Activated B cell treated with CpG ODN at 0.5 μM for 24 hours (primary cell): ENCODE measurements at regions not wholly inside any gene's neighbourhood (a gene's known extent, or its start where the extent isn't known, plus 50 kb on each side); places are given as distances from the start of the nearest gene placed in this dataset.

Source experiments
- ATAC-seq: fragments of 200-7000 bp; cut with Tn5 transposase; one replicate; pipeline ENCODE4 v1.10.0; 2021; ENCODE audit warnings: low read depth, mild to moderate bottlenecking, moderate library complexity
- CTCF ChIA-PET: fragments of 350-600 bp; sonication (Branson Sonifier 250); formaldehyde crosslinking; loops from one replicate; lab custom pipeline; 2021; ENCODE audit warnings: antibody characterized with exemption; lab: Charles Lee
- POLR2A ChIA-PET: fragments of 350-600 bp; sonication (Branson Sonifier 250); formaldehyde crosslinking; loops from one replicate; lab custom pipeline; 2021; ENCODE audit warnings: antibody characterized with exemption; lab: Charles Lee
- DNase-seq: peaks from one replicate; pipeline ENCODE4 v3.0.0; 2022
- H3K27ac Mint-ChIP-seq: one replicate; pipeline ENCODE4 v1.8.0; 2020; ENCODE audit warnings: mixed read lengths
- H3K27me3 Mint-ChIP-seq: one replicate; pipeline ENCODE4 v1.8.0; 2021; ENCODE audit warnings: mixed read lengths
- H3K36me3 Mint-ChIP-seq: one replicate; pipeline ENCODE4 v1.8.0; 2021; ENCODE audit warnings: low read depth, mixed read lengths
- H3K4me1 Mint-ChIP-seq: one replicate; pipeline ENCODE4 v1.8.0; 2021; ENCODE audit warnings: mixed read lengths
- H3K4me3 Mint-ChIP-seq: one replicate; pipeline ENCODE4 v1.8.0; 2020; ENCODE audit warnings: mild to moderate bottlenecking, mixed read lengths
- H3K9me3 Mint-ChIP-seq: one replicate; pipeline ENCODE4 v1.8.0; 2020; ENCODE audit warnings: mixed read lengths
- intact Hi-C: fragments of 100-400 bp; cut with micrococcal nuclease; formaldehyde crosslinking; loops from one replicate; pipeline ENCODE4 v1.15.1; 2024
- TF ChIP-seq, protein P1 (sequence below): fragments of 200-600 bp; IDR thresholded peaks from one replicate; pipeline ENCODE4 v1.8.0; 2022; ENCODE audit warnings: antibody characterized with exemption, mild to moderate bottlenecking

DNA sequence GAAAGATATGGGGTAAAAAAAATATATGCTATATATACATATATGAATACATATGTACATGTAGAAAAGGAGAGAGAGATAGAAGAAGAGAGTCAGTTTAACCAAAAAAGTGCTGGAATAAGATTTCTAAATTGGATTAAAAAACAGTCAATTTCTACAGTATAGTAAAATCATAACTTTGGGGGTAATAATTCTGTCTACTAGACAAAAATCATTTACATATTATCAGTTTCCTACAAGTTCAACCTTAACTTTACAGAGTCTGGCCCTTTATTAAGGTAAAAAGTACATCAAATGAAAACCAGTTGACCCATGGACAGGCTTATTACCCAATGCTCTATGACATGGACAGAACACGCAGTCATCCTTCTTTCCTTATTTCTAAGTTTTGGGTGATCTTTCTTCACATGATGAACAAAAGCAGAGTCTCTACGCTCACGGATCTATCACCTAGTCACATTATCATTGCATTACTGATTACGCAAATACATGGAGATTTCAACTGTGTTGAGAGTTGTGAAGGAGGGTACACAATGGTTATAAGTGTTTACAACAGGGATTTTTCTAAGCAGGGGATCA, 63.9 kb upstream of the SMIM36 start:
- peaks cover 8% of the 10 kb centered on the region for H3K4me1 Mint-ChIP-seq
- ChIA-PET CTCF (no interaction called here), POLR2A (no interaction called here)
- TF ChIP-seq, protein P1, sequence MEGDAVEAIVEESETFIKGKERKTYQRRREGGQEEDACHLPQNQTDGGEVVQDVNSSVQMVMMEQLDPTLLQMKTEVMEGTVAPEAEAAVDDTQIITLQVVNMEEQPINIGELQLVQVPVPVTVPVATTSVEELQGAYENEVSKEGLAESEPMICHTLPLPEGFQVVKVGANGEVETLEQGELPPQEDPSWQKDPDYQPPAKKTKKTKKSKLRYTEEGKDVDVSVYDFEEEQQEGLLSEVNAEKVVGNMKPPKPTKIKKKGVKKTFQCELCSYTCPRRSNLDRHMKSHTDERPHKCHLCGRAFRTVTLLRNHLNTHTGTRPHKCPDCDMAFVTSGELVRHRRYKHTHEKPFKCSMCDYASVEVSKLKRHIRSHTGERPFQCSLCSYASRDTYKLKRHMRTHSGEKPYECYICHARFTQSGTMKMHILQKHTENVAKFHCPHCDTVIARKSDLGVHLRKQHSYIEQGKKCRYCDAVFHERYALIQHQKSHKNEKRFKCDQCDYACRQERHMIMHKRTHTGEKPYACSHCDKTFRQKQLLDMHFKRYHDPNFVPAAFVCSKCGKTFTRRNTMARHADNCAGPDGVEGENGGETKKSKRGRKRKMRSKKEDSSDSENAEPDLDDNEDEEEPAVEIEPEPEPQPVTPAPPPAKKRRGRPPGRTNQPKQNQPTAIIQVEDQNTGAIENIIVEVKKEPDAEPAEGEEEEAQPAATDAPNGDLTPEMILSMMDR, result no peak
- no peak for ATAC-seq
- H3K4me3 Mint-ChIP-seq, result no peak overlapping the region
- DNase-seq, result no peak
- H3K9me3 Mint-ChIP-seq, result no peaks in the 10 kb centered on the region
- peaks cover 4% of the 10 kb centered on the region for H3K27me3 Mint-ChIP-seq
- H3K36me3 Mint-ChIP-seq, result no peaks in the 10 kb centered on the region
- intact Hi-C loops, result loop anchor here (5.0 kb wide), 1 partner anchor 338 kb away; no protein-coding TSS in a partner anchor
- no peak overlapping the region for H3K27ac Mint-ChIP-seq

DNA sequence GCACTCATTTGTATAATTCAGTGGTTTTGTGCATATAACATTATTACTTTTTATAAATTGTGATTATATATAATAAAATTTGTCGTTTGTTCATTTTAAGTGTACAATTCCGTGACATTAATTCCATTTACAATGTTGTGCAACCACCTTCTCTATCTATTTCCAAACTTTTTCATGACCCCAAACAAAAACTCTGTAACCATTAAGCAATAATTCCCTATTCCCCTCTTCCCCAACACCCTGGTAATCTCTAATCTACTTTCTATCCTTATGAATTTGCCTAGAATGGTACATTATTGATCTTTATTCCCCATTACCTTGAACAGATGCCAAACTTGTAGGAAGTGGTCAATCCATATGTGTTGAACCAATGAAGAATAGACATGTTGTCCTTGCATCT, 61.3 kb upstream of the SMIM36 start:
- Mint-ChIP-seq H3K27me3 (peaks cover 4% of the 10 kb centered on the region), H3K36me3 (no peaks in the 10 kb centered on the region), H3K4me1 (no peaks in the 10 kb centered on the region), H3K27ac (no peak overlapping the region), H3K9me3 (no peaks in the 10 kb centered on the region), H3K4me3 (no peak overlapping the region)
- no peak for DNase-seq
- ChIA-PET CTCF (interaction anchor here (0.5 to 1.7 kb wide), 3 partner anchors 15 to 580 kb away, joined by 3 to 4 read pairs (median 4); no protein-coding TSS in a partner anchor), POLR2A (no interaction called here)
- TF ChIP-seq, protein P1, result no peak
- intact Hi-C loops, result no loop called here
- no peak for ATAC-seq

DNA sequence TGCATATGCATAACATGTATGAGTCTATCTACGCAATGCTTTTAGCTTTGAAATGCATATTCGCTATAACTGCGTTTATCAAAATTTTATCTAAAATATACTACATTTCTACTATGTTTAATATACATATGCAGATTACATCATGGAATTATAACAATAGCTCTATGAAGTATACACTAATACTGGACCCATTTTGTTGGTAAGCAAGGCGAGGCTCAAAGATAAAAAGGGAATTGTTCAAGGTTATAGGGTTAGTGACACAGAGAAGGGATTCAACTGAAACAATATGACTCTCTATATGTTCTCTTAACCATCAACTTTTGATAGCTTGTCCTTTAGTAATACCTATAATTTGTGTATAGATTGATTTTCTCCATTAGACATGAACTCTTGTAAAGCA, 60.9 kb upstream of the SMIM36 start:
- Mint-ChIP-seq H3K27ac (no peak overlapping the region), H3K4me3 (no peak overlapping the region), H3K27me3 (peaks cover 4% of the 10 kb centered on the region), H3K36me3 (no peaks in the 10 kb centered on the region), H3K4me1 (no peaks in the 10 kb centered on the region), H3K9me3 (no peaks in the 10 kb centered on the region)
- DNase-seq, result no peak
- ATAC-seq, result no peak
- ChIA-PET CTCF (interaction anchor here (0.5 to 1.7 kb wide), 3 partner anchors 15 to 580 kb away, joined by 3 to 4 read pairs (median 4); no protein-coding TSS in a partner anchor), POLR2A (no interaction called here)
- intact Hi-C loops, result no loop called here
- TF ChIP-seq, protein P1, result no peak

DNA sequence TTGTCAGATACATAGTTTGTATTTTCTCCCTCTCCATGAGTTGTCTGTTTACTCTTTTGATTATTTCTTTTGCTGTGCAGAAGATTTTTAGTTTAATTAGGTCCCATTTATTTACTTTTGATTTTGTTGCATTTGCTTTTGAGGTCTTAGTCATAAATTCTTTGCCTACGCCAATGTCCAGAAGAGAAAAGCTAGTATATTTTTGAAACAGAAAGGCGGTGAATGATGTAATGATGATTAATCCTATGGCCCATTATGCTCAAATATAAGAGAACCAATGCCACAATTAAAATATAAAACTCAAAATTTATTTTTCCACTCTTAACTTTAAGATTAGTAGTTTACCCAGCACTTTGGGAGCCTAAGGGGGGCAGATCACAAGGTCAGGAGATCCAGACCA, 59.8 kb upstream of the SMIM36 start:
- no peaks in the 10 kb centered on the region for H3K4me1 Mint-ChIP-seq

DNA sequence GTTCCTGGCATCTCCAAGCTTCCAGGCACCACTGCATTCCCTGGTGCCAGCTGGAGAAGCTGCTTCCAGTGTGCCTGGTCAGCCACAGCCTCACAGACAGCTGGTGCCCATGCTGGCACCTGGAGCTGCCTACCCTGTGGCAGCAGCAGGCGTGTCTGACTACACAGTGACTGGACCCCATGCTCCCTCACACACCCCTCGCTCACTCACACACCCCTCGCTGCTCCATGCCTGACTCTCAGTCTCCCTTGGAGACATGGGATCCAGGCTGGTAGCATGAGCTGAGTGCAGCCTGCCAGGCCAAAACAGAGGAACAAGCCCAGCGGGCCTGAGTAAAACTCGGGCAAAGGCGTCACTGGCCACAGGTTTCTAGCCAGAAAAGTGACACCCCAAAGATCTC, 59.1 kb upstream of the SMIM36 start:
- DNase-seq (no peak), ATAC-seq (no peak)
- CTCF ChIA-PET, result interaction anchor here (0.9 kb wide), 1 partner anchor 31 kb away, joined by 3 read pairs; no protein-coding TSS in a partner anchor
- no peaks in the 10 kb centered on the region for H3K9me3 Mint-ChIP-seq
- H3K27me3 Mint-ChIP-seq, result peaks cover 4% of the 10 kb centered on the region
- H3K36me3 Mint-ChIP-seq, result no peaks in the 10 kb centered on the region
- intact Hi-C loops, result no loop called here
- H3K4me3 Mint-ChIP-seq, result no peak overlapping the region
- POLR2A ChIA-PET, result no interaction called here
- TF ChIP-seq, protein P1, result no peak
- H3K4me1 Mint-ChIP-seq, result no peaks in the 10 kb centered on the region
- no peak overlapping the region for H3K27ac Mint-ChIP-seq

More for the DNA sequence above, 59.8 kb upstream of the SMIM36 start:
- H3K36me3 Mint-ChIP-seq, result no peaks in the 10 kb centered on the region
- ATAC-seq (no peak), DNase-seq (no peak)
- intact Hi-C loops, result no loop called here
- H3K27me3 Mint-ChIP-seq, result peaks cover 4% of the 10 kb centered on the region
- no peaks in the 10 kb centered on the region for H3K9me3 Mint-ChIP-seq
- TF ChIP-seq, protein P1, result no peak
- no peak overlapping the region for H3K4me3 Mint-ChIP-seq
- CTCF ChIA-PET, result interaction anchor here (1.7 kb wide), 1 partner anchor 45 kb away, joined by 4 read pairs; no protein-coding TSS in a partner anchor
- no peak overlapping the region for H3K27ac Mint-ChIP-seq
- POLR2A ChIA-PET, result no interaction called here
